CD14-positive monocyte (primary cell): ENCODE measurements at regions not wholly inside any gene's neighbourhood (a gene's known extent, or its start where the extent isn't known, plus 50 kb on each side); places are given as distances from the start of the nearest gene placed in this dataset.

Source experiments
- DNase-seq, 3 donors: peaks; one replicate each; pipeline ENCODE4 v3.0.0-alpha.2; 2011 to 2022
- H2AFZ ChIP-seq: 2 replicates; pipeline ENCODE4 v1.6.0; 2012; ENCODE audit warnings: mild to moderate bottlenecking, low read depth, low read length, inconsistent platforms; ENCODE audit not compliant: insufficient read depth, poor library complexity, severe bottlenecking
- H3K27ac ChIP-seq, 2 donors: 1 replicate in 1 of 2; 2 replicates in 1 of 2; pipeline ENCODE4 v1.5.1; 2012 to 2013; ENCODE audit warnings: low read length in 2 of 2, control low read depth in 1 of 2, inconsistent platforms in 1 of 2, low read depth in 1 of 2, mild to moderate bottlenecking in 1 of 2
- H3K27me3 ChIP-seq, 2 donors: one replicate each; pipeline versions ENCODE4 v1.6.0 to v1.6.1; 2011 to 2013; ENCODE audit warnings: low read length in 2 of 2; ENCODE audit not compliant: control insufficient read depth in 2 of 2, insufficient read depth in 2 of 2
- H3K36me3 ChIP-seq, 2 donors: replicated peaks in 1 of 2; 1 replicate in 1 of 2; 2 replicates in 1 of 2; pipeline versions ENCODE4 v1.5.1 to v1.6.1; 2012 to 2013; ENCODE audit warnings: low read length in 2 of 2, control low read depth in 1 of 2, inconsistent platforms in 1 of 2, mild to moderate bottlenecking in 1 of 2; ENCODE audit not compliant: insufficient read depth in 2 of 2, control insufficient read depth in 1 of 2
- H3K4me1 ChIP-seq, 2 donors: 1 replicate in 1 of 2; 2 replicates in 1 of 2; pipeline versions ENCODE4 v1.5.1 to v1.6.1; 2012 to 2013; ENCODE audit warnings: low read length in 2 of 2, control low read depth in 1 of 2, inconsistent platforms in 1 of 2, mild to moderate bottlenecking in 1 of 2, moderate library complexity in 1 of 2; ENCODE audit not compliant: insufficient read depth in 2 of 2, control insufficient read depth in 1 of 2
- H3K4me2 ChIP-seq: replicated peaks from 2 replicates; pipeline ENCODE3; 2012; ENCODE audit warnings: low read length, moderate library complexity, mild to moderate bottlenecking; ENCODE audit not compliant: poor library complexity, severe bottlenecking; ENCODE audit errors: extremely low read depth
- H3K4me3 ChIP-seq, 3 experiments: fragments of 200-600 bp in 1 of 3; sonication (generic) in 1 of 3; replicated peaks in 1 of 3; 1 replicate in 2 of 3; 2 replicates in 1 of 3; pipeline ENCODE4 v1.5.1; 2011 to 2013; ENCODE audit warnings: low read length in 3 of 3, mild to moderate bottlenecking in 3 of 3, control low read depth in 2 of 3, low read depth in 2 of 3, inconsistent platforms in 1 of 3, moderate library complexity in 1 of 3
- H3K79me2 ChIP-seq: 2 replicates; pipeline ENCODE4 v1.6.0; 2012; ENCODE audit warnings: mild to moderate bottlenecking, control low read depth, inconsistent platforms, low read length, moderate library complexity; ENCODE audit not compliant: insufficient read depth
- H3K9ac ChIP-seq: 2 replicates; pipeline ENCODE4 v1.6.0; 2017; ENCODE audit warnings: low read length, mild to moderate bottlenecking; ENCODE audit not compliant: insufficient read depth, poor library complexity, severe bottlenecking
- H3K9me3 ChIP-seq, 2 donors: replicated peaks in 1 of 2; 1 replicate in 1 of 2; 2 replicates in 1 of 2; pipeline versions ENCODE4 v1.5.1 to v1.6.1; 2012 to 2013; ENCODE audit warnings: low read length in 2 of 2, control low read depth in 1 of 2; ENCODE audit not compliant: control insufficient read depth in 1 of 2, insufficient read depth in 1 of 2
- H4K20me1 ChIP-seq: 2 replicates; pipeline ENCODE4 v1.6.0; 2012; ENCODE audit warnings: mild to moderate bottlenecking, low read length, control low read depth, moderate library complexity; ENCODE audit not compliant: insufficient read depth
- H3K27ac Mint-ChIP-seq, 7 donors: one replicate each; pipeline ENCODE4 v1.8.0; 2020; ENCODE audit warnings: mild to moderate bottlenecking in 7 of 7, mixed read lengths in 7 of 7, moderate library complexity in 6 of 7, inconsistent platforms in 2 of 7
- H3K27me3 Mint-ChIP-seq, 3 donors: one replicate each; pipeline ENCODE4 v1.8.0; 2021 to 2022; ENCODE audit warnings: low read depth in 3 of 3, mild to moderate bottlenecking in 3 of 3, mixed read lengths in 3 of 3, moderate library complexity in 3 of 3, inconsistent platforms in 1 of 3
- H3K36me3 Mint-ChIP-seq, 2 donors: one replicate each; pipeline ENCODE4 v1.8.0; 2020; ENCODE audit warnings: mixed read lengths in 2 of 2, inconsistent platforms in 1 of 2, mild to moderate bottlenecking in 1 of 2
- H3K4me1 Mint-ChIP-seq: one replicate; pipeline ENCODE4 v1.8.0; 2020; ENCODE audit warnings: mild to moderate bottlenecking, mixed read lengths
- H3K4me3 Mint-ChIP-seq, 2 donors: one replicate each; pipeline ENCODE4 v1.8.0; 2020; ENCODE audit warnings: mild to moderate bottlenecking in 2 of 2, mixed read lengths in 2 of 2, moderate library complexity in 1 of 2
- H3K9me3 Mint-ChIP-seq, 7 donors: one replicate each; pipeline ENCODE4 v1.8.0; 2020 to 2022; ENCODE audit warnings: mixed read lengths in 7 of 7, mild to moderate bottlenecking in 6 of 7, moderate library complexity in 6 of 7, inconsistent platforms in 2 of 7
- WGBS: methylation state at CpG from one replicate; pipeline ENCODE4 v1.1.5; 2013; ENCODE audit warnings: missing lambda C conversion rate; ENCODE audit not compliant: insufficient coverage; 5-methylcytosine and 5-hydroxymethylcytosine counted together
- intact Hi-C, 2 donors: fragments of 100-400 bp; cut with micrococcal nuclease; formaldehyde crosslinking; loops; one replicate each; pipeline versions ENCODE4 v1.15.0 to v1.15.1; 2023
- TF ChIP-seq, protein P1 (sequence below): fragments of 200-600 bp; IDR thresholded peaks from one replicate; pipeline ENCODE4 v1.8.0; 2022; ENCODE audit warnings: antibody characterized with exemption, mild to moderate bottlenecking

DNA sequence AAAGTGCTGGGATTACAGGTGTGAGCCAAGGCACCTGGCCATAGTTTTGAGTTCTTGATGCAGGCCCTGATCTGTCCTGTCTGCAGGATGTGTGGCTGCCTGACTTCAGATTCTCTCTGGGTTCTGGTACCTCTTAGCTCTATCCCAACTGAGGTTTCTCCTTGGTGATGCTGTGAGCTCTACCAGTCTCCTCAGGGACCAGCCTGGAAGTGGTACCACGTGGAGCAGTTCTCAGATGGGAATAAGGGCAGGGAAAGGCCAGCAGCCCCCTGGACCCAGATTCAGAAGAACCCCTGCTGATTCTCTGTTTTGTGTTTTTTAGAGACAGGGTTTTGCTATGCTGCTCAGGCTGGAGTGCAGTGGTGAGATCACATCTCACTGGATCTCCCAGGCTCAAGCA is 85.0 kb upstream of the HELT start:
- WGBS = 80% methylated on average over 1 of the region's 1 CpG
- Histone ChIP-seq H3K27me3 (no peaks in the 10 kb centered on the region), H3K4me2 (no peak overlapping the region), H3K4me3 (no peak overlapping the region), H3K4me1 (no peaks in the 10 kb centered on the region), H3K36me3 (no peaks in the 10 kb centered on the region), H3K9ac (no peak overlapping the region), H3K79me2 (no peaks in the 10 kb centered on the region), H4K20me1 (no peaks in the 10 kb centered on the region), H3K9me3 (peaks cover 0 to under 1% of the 10 kb centered on the region in 2 donors), H3K27ac (no peak overlapping the region), H2AFZ (no peak overlapping the region)
- TF ChIP-seq, protein P1, sequence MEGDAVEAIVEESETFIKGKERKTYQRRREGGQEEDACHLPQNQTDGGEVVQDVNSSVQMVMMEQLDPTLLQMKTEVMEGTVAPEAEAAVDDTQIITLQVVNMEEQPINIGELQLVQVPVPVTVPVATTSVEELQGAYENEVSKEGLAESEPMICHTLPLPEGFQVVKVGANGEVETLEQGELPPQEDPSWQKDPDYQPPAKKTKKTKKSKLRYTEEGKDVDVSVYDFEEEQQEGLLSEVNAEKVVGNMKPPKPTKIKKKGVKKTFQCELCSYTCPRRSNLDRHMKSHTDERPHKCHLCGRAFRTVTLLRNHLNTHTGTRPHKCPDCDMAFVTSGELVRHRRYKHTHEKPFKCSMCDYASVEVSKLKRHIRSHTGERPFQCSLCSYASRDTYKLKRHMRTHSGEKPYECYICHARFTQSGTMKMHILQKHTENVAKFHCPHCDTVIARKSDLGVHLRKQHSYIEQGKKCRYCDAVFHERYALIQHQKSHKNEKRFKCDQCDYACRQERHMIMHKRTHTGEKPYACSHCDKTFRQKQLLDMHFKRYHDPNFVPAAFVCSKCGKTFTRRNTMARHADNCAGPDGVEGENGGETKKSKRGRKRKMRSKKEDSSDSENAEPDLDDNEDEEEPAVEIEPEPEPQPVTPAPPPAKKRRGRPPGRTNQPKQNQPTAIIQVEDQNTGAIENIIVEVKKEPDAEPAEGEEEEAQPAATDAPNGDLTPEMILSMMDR = no peak
- Mint-ChIP-seq H3K4me3 (no peak overlapping the region), H3K36me3 (no peaks in the 10 kb centered on the region), H3K27ac (no peak overlapping the region), H3K9me3 (peaks cover under 1 to 10% (median 4%) of the 10 kb centered on the region in 7 donors), H3K4me1 (no peaks in the 10 kb centered on the region), H3K27me3 (peaks cover 0 to 5% (median 3%) of the 10 kb centered on the region in 3 donors)
- DNase-seq = no peak
- intact Hi-C loops = no loop called here

DNA sequence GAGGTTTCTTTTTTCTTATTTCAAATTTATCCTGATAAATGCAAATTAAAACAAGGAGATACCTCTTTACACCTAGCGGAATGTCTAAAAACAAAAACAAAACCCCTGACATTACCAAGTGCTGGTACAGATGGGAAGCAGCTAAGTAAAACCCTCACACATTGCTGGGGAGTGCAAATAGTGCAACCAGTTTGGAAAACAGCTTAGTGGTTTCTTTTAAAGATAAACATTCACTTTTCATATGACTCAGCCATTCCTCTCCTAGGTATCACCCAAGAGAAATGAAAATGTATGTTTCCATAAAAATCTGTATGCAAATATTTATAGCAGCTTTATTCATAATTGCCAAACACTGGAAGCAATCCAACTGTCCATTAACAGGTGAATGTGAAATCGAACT is 84.1 kb upstream of the HELT start:
- Histone ChIP-seq H3K27me3 (no peaks in the 10 kb centered on the region), H3K4me1 (no peaks in the 10 kb centered on the region), H3K27ac (no peak overlapping the region), H3K4me3 (no peak overlapping the region), H2AFZ (no peak overlapping the region), H3K9me3 (no peaks in the 10 kb centered on the region), H3K36me3 (no peaks in the 10 kb centered on the region), H3K4me2 (no peak overlapping the region), H3K79me2 (no peaks in the 10 kb centered on the region), H3K9ac (no peak overlapping the region), H4K20me1 (no peaks in the 10 kb centered on the region)
- H3K36me3 Mint-ChIP-seq = no peaks in the 10 kb centered on the region
- TF ChIP-seq, protein P1 = no peak
- H3K27ac Mint-ChIP-seq = no peak overlapping the region
- no CpG with 5 or more reads among the region's 2 CpGs for whole genome bisulfite sequencing
- DNase-seq = no peak
- intact Hi-C loops = no loop called here
- peaks cover 0 to 5% (median 3%) of the 10 kb centered on the region in 7 donors for H3K9me3 Mint-ChIP-seq
- peaks cover 0 to 5% (median 3%) of the 10 kb centered on the region in 3 donors for H3K27me3 Mint-ChIP-seq
- H3K4me3 Mint-ChIP-seq = no peak overlapping the region
- no peaks in the 10 kb centered on the region for H3K4me1 Mint-ChIP-seq
